Non-pigmented ciliary epithelial cell (primary cell): ENCODE measurements at regions not wholly inside any gene's neighbourhood (a gene's known extent, or its start where the extent isn't known, plus 50 kb on each side); places are given as distances from the start of the nearest gene placed in this dataset.
"Not testable (repeated sequence)": the region's sequence is repeated elsewhere in the genome, so short reads cannot be mapped to it uniquely, and the experiment has no call there.

ENCODE experiments used
- DNase-seq: peaks from one replicate; pipeline ENCODE4 v3.0.0-alpha.2; 2010; ENCODE audit warnings: low read depth

DNA sequence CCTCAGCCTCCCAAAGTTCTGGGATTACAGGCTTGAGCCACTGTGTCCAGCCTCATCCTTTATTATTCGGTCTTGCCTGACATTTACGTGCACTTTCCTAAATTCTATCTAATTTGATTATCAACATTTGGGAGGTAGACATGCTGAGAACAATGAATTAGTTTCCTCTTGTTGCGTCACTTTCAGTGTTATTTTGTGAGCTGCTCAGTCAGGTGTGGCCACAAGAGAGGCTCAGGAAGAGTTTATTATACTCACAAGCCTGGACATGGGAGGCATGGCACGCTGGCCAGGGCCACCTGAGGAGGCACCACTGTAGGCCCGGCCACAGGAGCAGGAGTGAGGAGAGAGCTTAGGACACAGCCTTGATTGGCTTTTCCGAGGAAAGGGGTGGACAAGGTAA, 59.7 kb upstream of the RBFOX2 start:
- no peak for DNase-seq

GRCh38 chr22:36087784-36088183, 59.2 kb upstream of the RBFOX2 start:
- DNase-seq = no peak

DNA sequence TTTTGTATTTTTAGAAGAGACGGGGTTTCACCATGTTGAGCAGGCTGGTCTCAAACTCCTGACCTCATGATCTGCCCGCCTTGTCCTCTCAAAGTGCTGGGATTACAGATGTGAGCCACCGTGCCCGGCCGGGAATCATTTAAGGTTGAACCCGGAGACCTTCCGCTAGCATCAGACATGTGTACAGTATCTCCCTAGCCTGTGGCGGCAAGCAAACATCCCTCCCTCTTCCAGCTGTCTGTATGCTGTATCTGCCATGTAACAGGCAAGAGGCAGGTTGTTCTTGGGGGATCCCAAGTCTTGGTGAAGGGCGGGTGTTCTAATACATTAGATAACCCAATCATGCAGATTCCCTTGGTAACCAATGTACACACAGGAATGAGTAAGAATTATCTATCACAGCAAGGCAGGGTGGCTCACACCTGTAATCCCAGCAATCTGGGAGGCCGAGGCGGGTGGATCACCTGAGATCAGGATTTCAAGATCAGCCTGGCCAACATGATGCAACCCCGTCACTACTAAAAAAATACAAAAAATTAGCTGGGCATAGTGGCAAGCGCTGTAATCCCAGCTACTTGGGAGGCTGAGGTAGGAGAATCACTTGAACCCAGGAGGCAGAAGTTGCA, 58.1 kb upstream of the RBFOX2 start:
- no peak for DNase-seq

DNA sequence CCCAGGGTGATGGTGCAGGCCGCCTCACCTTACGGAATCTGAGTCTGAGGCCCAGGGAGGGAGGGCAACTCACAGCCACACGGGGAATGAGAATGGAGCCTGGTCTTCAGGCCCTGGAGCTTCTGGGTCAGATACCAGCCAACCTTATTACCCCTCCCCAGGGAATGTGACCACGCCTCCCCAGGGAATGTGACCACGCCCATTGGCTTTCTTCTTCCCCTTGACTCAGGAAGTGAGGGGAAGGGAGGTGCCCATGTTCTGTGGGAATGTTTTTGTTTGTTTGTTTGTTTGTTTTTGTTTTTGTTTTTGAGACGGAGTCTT, 57.5 kb upstream of the RBFOX2 start:
- no peak for DNase-seq

DNA sequence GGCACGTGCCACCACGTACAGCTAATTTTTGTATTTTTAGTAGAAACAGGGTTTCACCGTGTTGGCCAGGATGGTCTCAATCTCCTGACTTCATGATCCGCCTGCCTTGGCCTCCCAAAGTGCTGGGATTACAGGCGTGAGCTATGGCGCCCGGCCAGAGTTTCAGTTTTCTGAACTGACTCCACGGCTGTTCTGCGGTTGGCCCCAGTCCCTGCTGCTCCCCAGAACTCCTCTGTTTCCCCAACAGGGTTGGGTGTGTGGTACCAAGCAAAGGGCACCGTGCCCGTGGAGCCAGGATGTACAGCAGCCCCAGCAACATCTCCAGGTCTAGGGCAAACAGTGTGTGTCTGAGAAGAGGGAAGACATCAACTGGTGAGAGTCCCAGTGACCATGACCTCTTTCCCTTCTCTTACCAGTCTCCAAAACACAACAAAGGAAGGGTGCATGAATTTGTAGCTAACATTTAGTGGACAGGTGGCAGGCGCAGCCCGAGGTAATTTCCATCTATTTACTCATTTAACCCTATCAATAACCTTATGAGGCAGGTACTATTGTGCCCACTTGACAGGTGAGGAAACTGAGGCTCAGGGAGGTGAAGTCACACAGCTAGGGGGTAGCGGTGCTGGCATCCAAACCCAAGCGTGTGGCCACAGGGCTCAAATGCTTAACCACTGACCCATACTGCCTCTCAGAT, 57.0 kb upstream of the RBFOX2 start:
- DNase-seq = no peak

- DNase-seq = no peak
Measured at GRCh38 chr22:36084717-36085116, 56.1 kb upstream of the RBFOX2 start.

- no peak for DNase-seq
Measured at GRCh38 chr22:36083056-36083455, 54.4 kb upstream of the RBFOX2 start.

GRCh38 chr22:36081023-36081431, 52.4 kb upstream of the RBFOX2 start:
- peak; percentile 88 for DNase-seq

GRCh38 chr22:36080281-36080680, 51.7 kb upstream of the RBFOX2 start:
- not testable (repeated sequence) for DNase-seq

DNA sequence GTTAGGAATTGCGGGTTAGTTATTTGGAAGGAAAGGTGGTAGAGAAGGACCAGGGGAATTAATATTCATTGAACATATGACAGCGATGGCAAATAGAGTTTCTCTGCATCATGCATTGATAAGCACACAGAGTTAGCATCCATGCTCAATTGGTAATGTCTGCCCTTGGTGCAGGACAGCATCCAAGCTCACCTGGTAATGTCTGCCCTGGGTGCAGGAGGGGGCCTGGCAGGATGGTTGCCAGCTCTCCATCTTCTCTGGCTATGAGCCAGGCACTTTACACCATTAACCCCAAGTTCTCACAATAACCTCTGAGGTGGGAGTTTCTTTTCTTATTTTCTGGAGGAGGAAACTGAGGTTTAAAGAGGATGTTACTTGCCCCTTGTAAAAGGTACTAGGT, 50.4 kb upstream of the RBFOX2 start:
- DNase-seq = no peak
